ENCODE measurements at regions not wholly inside any gene's neighbourhood (a gene's known extent, or its start where the extent isn't known, plus 50 kb on each side); places are given as distances from the start of the nearest gene placed in this dataset.
A peak's percentile ranks its signal among the peaks of the same experiment; 100 is the strongest.
"Not testable (repeated sequence)": the region's sequence is repeated elsewhere in the genome, so short reads cannot be mapped to it uniquely, and the experiment has no call there.

DNA sequence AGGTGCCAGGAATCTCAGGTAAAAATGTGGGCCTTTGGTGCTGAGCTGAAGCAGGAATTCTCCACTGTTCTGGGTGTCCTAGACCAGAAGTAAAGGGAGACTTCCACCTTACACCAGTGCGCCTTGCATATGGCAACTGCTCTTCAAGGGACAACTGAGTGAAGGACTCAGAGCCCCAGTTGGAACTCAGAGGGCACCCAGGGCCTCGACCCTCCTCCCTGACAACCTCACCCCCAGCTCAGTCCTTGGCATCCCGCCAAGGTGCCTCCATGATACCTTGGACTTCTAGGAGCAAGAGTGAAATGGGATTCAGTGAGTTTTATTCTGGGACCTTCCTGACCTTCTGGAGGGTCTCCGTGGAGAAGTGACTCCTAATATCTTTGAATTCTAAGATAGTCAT lies 140.3 kb downstream of the GPCPD1 start:
- intact Hi-C loops (cut with micrococcal nuclease): no loop called here

DNA sequence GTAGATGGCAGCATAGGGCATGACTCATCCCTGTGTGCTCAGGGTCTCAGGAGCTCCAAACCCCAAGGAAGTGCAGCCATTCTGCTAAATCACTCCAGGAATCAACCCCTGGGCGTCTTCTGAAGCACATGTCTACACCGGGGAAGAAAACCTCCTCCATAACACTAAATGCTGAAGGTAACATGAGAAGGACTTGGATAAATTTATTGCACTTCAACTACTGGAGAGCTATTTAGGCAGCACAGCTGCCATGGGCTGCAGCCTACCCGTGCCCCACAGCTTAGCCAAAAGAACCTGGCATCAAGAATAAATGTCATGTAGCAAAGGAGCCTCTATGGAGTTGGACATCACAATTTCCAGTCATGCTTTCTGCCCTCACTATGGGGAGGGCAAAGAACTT lies 141.7 kb downstream of the GPCPD1 start:
- no peak for DNase-seq
- no peaks in the 10 kb centered on the region for H3K36me3 Mint-ChIP-seq (ENCODE audit: low read depth)
- H3K27ac Mint-ChIP-seq: no peak overlapping the region
- H3K27me3 Mint-ChIP-seq: peaks cover 2% of the 10 kb centered on the region
- no peaks in the 10 kb centered on the region for H3K4me1 Mint-ChIP-seq
- no peaks in the 10 kb centered on the region for H3K9me3 Mint-ChIP-seq
- intact Hi-C loops (cut with micrococcal nuclease): no loop called here
- no peak overlapping the region for H3K4me3 Mint-ChIP-seq

More for the DNA sequence above, 140.3 kb downstream of the GPCPD1 start:
- no peaks in the 10 kb centered on the region for H3K36me3 Mint-ChIP-seq (ENCODE audit: low read depth)
- H3K9me3 Mint-ChIP-seq: no peaks in the 10 kb centered on the region
- no peaks in the 10 kb centered on the region for H3K4me1 Mint-ChIP-seq
- no peak overlapping the region for H3K4me3 Mint-ChIP-seq
- H3K27ac Mint-ChIP-seq: no peak overlapping the region
- peaks cover 2% of the 10 kb centered on the region for H3K27me3 Mint-ChIP-seq
- no peak for DNase-seq

DNA sequence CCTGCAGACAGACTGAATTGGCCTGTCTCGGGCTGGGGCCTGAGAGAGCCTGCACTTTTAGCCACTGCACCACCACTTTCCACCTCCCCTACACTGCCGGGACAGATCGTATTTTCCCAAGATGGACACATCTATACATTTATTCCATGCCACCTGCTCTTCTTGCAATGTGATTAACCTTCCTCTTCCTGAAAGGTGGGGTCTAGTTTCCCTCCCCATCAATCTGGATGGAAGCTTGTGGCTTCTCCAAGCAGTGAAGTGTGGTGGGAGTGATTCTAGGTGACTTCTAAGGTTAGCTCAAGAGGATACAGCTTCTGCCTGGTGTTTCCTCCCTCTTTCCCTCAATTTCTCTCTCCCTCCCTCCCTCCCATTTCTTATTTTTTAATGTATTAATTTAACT lies 143.7 kb downstream of the GPCPD1 start:
- Mint-ChIP-seq H3K9me3 (no peaks in the 10 kb centered on the region), H3K4me1 (no peaks in the 10 kb centered on the region), H3K27ac (no peak overlapping the region), H3K36me3 (ENCODE audit: low read depth) (no peaks in the 10 kb centered on the region), H3K4me3 (no peak overlapping the region), H3K27me3 (peaks cover 2% of the 10 kb centered on the region)
- intact Hi-C loops (cut with micrococcal nuclease): no loop called here
- no peak for DNase-seq

DNA sequence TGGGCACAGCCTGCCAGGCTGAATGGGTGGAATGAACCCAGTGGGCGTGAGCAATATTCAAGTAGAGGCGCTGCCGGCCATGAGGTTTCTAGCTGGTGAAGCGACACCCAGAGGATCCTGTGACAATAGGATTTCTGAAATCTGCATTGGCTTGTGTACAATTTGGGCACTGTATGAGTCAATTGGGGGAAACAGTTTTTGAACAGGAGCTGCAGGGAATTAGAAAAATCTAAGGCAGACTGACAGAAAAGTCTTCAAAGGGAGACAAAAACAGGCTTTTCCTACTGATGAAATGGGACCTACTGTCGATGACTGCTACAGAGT lies 145.2 kb downstream of the GPCPD1 start:
- H3K27me3 Mint-ChIP-seq: peaks cover 9% of the 10 kb centered on the region
- no peak overlapping the region for H3K4me3 Mint-ChIP-seq
- H3K27ac Mint-ChIP-seq: no peak overlapping the region
- no peaks in the 10 kb centered on the region for H3K36me3 Mint-ChIP-seq (ENCODE audit: low read depth)
- DNase-seq: no peak
- no peaks in the 10 kb centered on the region for H3K4me1 Mint-ChIP-seq
- H3K9me3 Mint-ChIP-seq: peaks cover 7% of the 10 kb centered on the region
- intact Hi-C loops (cut with micrococcal nuclease): no loop called here

DNA sequence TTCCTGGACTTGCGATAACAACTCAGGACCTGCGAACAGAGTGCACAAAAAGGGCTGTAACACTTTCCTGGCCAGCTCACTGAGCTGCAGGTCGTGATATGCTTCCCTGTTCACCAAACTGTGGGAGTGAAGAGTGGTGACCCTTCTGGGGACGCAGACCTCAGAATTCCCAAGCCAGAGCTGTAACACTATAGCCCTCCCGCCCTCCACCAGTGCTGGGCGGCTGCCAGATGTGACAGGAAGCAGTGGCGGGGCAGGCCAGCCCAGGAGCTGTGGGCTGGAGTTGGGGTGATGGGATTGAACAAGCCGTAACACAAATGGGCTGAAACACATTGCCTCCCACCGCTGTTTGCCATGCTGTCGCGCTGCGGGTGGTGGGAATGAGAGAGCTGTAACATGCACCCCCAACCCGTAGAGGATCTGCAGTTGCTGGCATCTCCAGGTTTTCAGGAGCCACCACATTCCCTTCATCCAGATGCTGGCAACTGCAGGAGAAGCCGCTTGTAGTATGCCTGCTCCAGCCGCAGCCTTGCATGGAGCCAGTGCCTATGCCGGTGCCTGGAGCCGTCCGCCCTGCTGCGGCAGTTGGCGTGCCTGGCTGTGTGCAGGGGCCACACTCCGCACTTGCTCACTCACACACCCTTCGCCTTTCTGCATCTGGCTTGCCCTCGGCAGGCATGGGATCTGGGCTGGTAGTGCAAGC lies 145.8 kb downstream of the GPCPD1 start:
- intact Hi-C loops (cut with micrococcal nuclease): no loop called here
- peaks cover 11% of the 10 kb centered on the region for H3K9me3 Mint-ChIP-seq

DNA sequence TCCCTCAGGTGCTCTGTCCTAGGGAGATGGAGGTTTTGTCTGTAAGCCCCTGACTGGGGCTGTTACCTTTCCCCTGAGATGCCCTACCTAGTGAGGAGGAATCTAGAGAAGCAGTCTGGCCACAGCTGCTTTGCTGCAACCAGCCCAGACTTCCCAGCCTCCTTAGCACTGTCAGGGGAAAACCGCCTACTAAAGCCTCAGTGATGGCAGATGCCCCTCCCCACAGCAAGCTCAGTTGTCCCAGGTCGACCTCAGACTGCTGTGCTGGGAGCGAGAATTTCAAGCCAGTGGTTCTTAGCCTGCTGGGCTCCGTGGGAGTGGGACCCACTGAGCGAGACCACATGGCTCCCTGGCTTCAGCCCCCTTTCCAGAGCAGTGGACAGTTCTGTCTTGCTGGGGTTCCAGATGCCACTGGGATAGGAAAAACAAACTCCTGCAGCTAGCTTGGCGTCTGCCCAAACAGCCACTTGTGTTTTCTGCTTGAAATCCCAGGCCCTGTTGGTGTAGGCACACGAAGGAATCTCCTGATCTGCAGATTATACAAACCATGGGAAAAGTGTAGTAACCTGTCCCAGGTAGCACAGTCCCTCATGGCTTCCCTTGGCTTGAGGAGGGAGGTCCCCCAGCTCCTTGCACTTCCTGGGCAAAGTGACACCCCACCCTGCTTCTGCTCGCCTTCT lies 146.4 kb upstream of the PROKR2 start:
- Mint-ChIP-seq H3K9me3 (peaks cover 11% of the 10 kb centered on the region), H3K4me1 (no peaks in the 10 kb centered on the region), H3K27me3 (peaks cover 15% of the 10 kb centered on the region), H3K4me3 (no peak overlapping the region), H3K36me3 (ENCODE audit: low read depth) (no peaks in the 10 kb centered on the region), H3K27ac (no peak overlapping the region)
- no peak for DNase-seq
- intact Hi-C loops (cut with micrococcal nuclease): no loop called here

More for the DNA sequence above, 145.8 kb downstream of the GPCPD1 start:
- no peaks in the 10 kb centered on the region for H3K36me3 Mint-ChIP-seq (ENCODE audit: low read depth)
- no peaks in the 10 kb centered on the region for H3K4me1 Mint-ChIP-seq
- no peak for DNase-seq
- no peak overlapping the region for H3K4me3 Mint-ChIP-seq
- H3K27ac Mint-ChIP-seq: no peak overlapping the region
- peaks cover 14% of the 10 kb centered on the region for H3K27me3 Mint-ChIP-seq

DNA sequence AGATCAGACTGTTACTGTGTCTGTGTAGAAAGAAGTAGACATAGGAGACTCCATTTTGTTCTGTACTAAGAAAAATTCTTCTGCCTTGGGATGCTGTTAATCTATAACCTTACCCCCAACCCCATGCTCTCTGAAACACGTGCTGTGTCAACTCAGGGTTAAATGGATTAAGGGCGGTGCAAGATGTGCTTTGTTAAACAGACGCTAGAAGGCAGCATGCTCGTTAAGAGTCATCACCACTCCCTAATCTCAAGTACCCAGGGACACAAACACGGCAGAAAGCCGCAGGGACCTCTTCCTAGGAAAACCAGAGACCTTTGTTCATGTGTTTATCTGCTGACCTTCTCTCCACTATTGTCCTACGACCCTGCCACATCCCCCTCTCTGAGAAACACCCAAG lies 137.0 kb upstream of the PROKR2 start:
- H3K27ac Mint-ChIP-seq; H3K9me3 Mint-ChIP-seq; H3K27me3 Mint-ChIP-seq; H3K4me1 Mint-ChIP-seq; DNase-seq; H3K36me3 Mint-ChIP-seq (ENCODE audit: low read depth); intact Hi-C loops (cut with micrococcal nuclease); H3K4me3 Mint-ChIP-seq: not testable (repeated sequence)

DNA sequence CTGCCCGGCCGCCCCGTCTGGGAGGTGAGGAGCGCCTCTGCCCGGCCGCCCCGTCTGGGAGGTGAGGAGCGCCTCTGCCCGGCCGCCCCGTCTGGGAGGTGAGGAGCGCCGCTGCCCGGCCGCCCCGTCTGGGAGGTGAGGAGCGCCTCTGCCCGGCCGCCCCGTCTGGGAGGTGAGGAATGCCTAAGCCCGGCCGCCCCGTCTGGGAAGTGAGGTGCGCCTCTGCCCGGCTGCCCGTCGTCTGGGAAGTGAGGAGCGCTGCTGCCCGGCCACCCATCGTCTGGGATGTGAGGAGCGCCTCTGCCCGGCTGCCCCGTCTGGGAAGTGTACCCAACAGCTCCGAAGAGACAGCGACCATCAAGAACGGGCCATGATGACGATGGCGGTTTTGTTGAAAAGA lies 136.6 kb upstream of the PROKR2 start:
- intact Hi-C loops (cut with micrococcal nuclease); DNase-seq; H3K27me3 Mint-ChIP-seq; H3K36me3 Mint-ChIP-seq (ENCODE audit: low read depth); H3K9me3 Mint-ChIP-seq; H3K4me3 Mint-ChIP-seq; H3K27ac Mint-ChIP-seq; H3K4me1 Mint-ChIP-seq: not testable (repeated sequence)

DNA sequence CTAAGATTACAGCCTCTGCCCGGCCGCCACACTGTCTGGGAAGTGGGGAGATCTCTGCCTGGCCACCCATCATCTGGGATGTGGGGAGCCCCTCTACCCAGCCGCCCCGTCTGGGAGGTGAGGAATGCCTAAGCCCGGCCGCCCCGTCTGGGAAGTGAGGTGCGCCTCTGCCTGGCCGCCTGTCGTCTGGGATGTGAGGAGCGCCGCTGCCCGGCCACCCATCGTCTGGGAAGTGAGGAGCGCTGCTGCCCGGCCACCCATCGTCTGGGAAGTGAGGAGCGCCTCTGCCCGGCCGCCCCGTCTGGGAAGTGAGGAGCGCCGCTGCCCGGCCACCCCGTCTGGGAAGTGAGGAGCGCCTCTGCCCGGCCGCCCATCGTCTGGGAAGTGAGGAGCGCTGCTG lies 135.9 kb upstream of the PROKR2 start:
- H3K4me3 Mint-ChIP-seq; H3K27ac Mint-ChIP-seq; H3K27me3 Mint-ChIP-seq; intact Hi-C loops (cut with micrococcal nuclease); H3K9me3 Mint-ChIP-seq; H3K36me3 Mint-ChIP-seq (ENCODE audit: low read depth); H3K4me1 Mint-ChIP-seq; DNase-seq: not testable (repeated sequence)

DNA sequence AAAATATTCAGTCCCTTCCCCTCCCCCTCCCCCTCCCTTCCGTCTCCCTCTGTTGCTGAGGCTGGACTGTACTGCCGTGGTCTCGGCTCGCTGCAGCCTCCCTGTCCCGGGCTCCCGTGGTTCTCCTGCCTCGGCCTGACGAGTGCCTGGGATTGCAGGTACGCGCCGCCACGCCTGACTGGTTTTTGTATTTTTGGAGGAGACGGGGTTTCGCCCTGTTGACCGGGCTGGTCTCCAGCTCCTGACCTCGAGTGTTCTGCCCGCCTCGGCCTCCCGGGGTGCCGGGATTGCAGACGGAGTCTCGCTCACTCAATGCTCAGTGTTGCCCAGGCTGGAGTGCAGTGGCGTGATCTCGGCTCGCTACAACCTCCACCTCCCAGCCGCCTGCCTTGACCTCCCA lies 135.5 kb upstream of the PROKR2 start:
- H3K4me3 Mint-ChIP-seq; DNase-seq; H3K27me3 Mint-ChIP-seq; H3K9me3 Mint-ChIP-seq; H3K36me3 Mint-ChIP-seq (ENCODE audit: low read depth); H3K27ac Mint-ChIP-seq; intact Hi-C loops (cut with micrococcal nuclease); H3K4me1 Mint-ChIP-seq: not testable (repeated sequence)

DNA sequence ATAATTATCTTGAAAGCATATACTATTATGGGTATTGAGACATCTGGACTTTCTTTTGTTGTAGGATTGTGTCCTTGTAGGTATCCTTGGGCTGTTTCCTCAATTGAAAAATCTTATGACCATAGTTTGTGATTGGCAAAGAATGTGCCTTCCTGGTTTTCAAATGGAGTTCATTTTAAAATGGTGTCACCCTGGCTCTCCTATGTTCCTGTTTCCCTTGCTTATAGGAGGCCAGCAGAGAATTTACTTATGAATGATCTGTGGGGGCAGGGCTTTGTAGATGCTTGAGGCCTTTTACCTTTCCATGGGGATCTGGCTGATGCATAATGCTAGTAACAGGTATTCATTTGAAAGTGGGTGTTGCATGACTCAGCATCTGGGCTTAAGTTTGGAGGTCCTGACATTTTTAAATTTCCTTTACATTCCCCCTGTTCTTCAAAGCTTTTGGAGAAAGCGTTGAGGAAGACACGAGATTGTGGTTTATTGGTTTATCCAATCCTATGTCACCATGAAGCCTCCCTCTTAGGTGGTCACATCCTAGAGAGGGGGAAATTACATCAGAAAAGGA lies 135.0 kb upstream of the PROKR2 start:
- no peaks in the 10 kb centered on the region for H3K9me3 Mint-ChIP-seq
- intact Hi-C loops (cut with micrococcal nuclease): no loop called here
- H3K27ac Mint-ChIP-seq: no peak overlapping the region
- no peak overlapping the region for H3K4me3 Mint-ChIP-seq
- H3K27me3 Mint-ChIP-seq: peaks cover 9% of the 10 kb centered on the region
- DNase-seq: no peak
- no peaks in the 10 kb centered on the region for H3K36me3 Mint-ChIP-seq (ENCODE audit: low read depth)
- peaks cover 3% of the 10 kb centered on the region for H3K4me1 Mint-ChIP-seq

DNA sequence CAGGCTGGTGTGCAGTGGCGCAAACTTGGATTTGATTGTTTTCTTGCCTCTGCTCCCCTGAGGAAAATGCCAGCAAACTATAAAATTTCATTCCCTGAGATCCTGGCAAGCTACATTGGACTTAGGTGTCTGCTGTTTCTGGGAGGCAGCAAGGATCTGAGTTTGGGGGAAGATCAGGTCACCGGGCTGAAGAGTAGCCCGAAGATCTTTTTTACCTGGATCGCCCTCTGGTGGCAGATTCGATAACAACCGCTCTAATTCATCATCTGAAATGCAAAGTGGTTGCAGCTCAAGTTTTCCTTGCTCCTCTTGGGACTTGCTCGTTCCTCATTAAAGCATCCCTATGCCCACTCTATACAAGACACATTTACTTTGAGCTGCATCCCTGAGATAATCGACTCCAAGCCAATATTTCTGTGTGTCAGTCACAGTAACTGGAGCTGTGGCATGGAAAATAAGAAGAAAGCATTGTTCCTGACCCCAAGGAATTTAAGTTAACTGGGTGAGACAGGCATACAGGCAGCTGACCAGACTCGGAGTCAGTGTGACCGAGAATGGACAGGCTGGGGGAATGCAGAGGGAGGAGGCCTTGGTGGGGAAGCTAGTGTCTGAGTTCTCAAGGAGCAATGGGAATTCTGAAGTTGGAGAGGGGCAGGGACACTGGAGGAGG lies 131.8 kb upstream of the PROKR2 start:
- intact Hi-C loops (cut with micrococcal nuclease): loop anchor here (1.0 kb wide), 1 partner anchor 243 kb away; no protein-coding TSS in a partner anchor
- Mint-ChIP-seq H3K9me3 (no peaks in the 10 kb centered on the region), H3K27me3 (peaks cover 10% of the 10 kb centered on the region), H3K36me3 (ENCODE audit: low read depth) (no peaks in the 10 kb centered on the region), H3K27ac (no peak overlapping the region), H3K4me1 (peaks cover 3% of the 10 kb centered on the region), H3K4me3 (no peak overlapping the region)
- DNase-seq: peak; percentile 83

DNA sequence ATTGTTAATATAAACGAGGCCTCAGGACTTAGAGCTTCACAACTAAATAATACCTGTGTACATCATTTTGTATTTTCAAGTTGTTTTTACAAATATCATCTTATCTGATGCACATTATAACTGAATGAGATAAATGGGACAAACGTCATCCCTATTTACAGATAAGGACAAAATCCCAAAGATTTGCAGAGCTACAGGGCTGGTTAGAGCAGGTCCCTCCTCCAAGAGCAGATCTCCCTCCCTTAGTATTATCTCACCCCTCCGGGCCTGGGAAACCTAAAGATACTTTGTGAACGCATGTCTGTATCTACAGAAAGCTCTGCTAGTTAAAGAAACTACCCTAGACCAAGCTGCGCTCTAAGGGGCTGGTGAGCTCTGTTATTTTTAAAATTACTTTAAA lies 130.4 kb upstream of the PROKR2 start:
- H3K27me3 Mint-ChIP-seq: peaks cover 14% of the 10 kb centered on the region
- no peak overlapping the region for H3K4me3 Mint-ChIP-seq
- no peaks in the 10 kb centered on the region for H3K9me3 Mint-ChIP-seq
- intact Hi-C loops (cut with micrococcal nuclease): no loop called here
- no peaks in the 10 kb centered on the region for H3K36me3 Mint-ChIP-seq (ENCODE audit: low read depth)
- H3K27ac Mint-ChIP-seq: no peak overlapping the region
- DNase-seq: no peak
- peaks cover 3% of the 10 kb centered on the region for H3K4me1 Mint-ChIP-seq

DNA sequence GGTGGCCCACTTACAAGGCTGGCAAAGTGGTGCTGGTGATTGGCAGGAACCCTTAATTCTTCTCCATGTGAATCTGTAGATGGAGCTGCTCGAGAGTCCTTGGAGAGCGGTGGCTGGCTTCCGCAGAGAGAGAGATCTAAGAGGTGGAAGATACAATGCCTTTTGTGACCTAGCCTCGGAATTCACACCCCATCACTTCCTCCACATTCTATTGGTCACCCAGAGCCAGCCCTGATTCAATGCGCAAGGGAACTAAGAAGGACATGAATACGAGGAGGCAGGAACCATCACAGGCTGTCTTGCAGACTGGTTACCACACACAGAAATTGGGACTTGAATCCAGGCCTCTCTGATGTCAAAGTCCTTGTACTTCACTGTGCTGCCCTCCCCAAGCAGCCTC lies 128.9 kb upstream of the PROKR2 start:
- intact Hi-C loops (cut with micrococcal nuclease): no loop called here
- peaks cover 3% of the 10 kb centered on the region for H3K4me1 Mint-ChIP-seq

More for the DNA sequence above, 128.9 kb upstream of the PROKR2 start:
- Mint-ChIP-seq H3K36me3 (ENCODE audit: low read depth) (no peaks in the 10 kb centered on the region), H3K27me3 (peaks cover 16% of the 10 kb centered on the region), H3K27ac (no peak overlapping the region), H3K9me3 (no peaks in the 10 kb centered on the region), H3K4me3 (no peak overlapping the region)
- no peak for DNase-seq

Measured in activated CD4-positive, alpha-beta T cell treated with anti-CD3 and anti-CD28 coated beads, Interleukin-2, amount 10 ng/mL, durations not matched to agents 24 days and 14 days (primary cell).